AG04450 (cell line): ENCODE measurements at regions not wholly inside any gene's neighbourhood (a gene's known extent, or its start where the extent isn't known, plus 50 kb on each side); places are given as distances from the start of the nearest gene placed in this dataset.

ENCODE experiments used
- CTCF ChIA-PET: fragments of 300-600, 350-600 bp; formaldehyde crosslinking; extraction: SDS; loops from one replicate; lab custom pipeline; 2022; ENCODE audit warnings: antibody characterized with exemption, inconsistent platforms; lab: Charles Lee
- POLR2A ChIA-PET: fragments of 350-600 bp; formaldehyde crosslinking; extraction: SDS; loops from one replicate; lab custom pipeline; 2021; ENCODE audit warnings: antibody characterized with exemption, inconsistent platforms; lab: Yijun Ruan, JAX
- DNase-seq: peaks from one replicate; pipeline ENCODE4 v3.0.0-alpha.2; 2011; ENCODE audit warnings: low read depth, low spot score
- H3K27ac ChIP-seq: one replicate; pipeline ENCODE4 v1.5.1; 2012; ENCODE audit warnings: low read depth, low read length, control low read depth
- H3K27me3 ChIP-seq: one replicate; pipeline ENCODE4 v1.6.0; 2012; ENCODE audit warnings: low read length; ENCODE audit not compliant: control insufficient read depth, insufficient read depth
- H3K4me3 ChIP-seq: 2 replicates; pipeline ENCODE4 v1.5.1; 2011; ENCODE audit warnings: mild to moderate bottlenecking, low read depth, low read length, control low read depth
- H3K9me3 ChIP-seq: 2 replicates; pipeline ENCODE4 v1.5.1; 2012; ENCODE audit warnings: low read length; ENCODE audit not compliant: control insufficient read depth, insufficient read depth
- TF ChIP-seq, protein P1 (sequence below): IDR thresholded peaks from 2 replicates; pipeline ENCODE4 v1.5.1; 2011; ENCODE audit warnings: low read depth, low read length, control low read depth, inconsistent platforms

DNA sequence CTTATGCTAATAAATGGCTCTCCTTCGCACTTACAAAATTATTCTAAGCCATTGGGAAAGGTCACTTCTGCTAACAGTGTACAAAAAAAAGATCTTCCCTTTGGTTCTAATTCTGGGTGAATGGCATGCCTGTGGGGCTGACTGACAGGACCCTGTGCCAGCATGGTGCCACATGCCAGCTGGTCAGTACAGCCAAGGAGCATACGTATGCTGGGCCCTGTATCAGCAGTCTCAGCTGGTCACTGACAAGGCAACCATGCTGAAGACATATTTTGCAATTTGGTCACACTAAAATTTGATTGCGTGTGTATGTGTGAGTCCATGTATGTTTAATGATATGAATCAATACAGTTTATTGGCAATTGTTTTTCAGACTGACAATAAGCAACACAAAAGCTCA, 246.1 kb downstream of the TBL1XR1 start:
- H3K4me3 ChIP-seq: no peak overlapping the region
- ChIA-PET CTCF (interaction anchor here (1.5 to 1.6 kb wide), 2 partner anchors 10 to 13 kb away, joined by 5 to 8 read pairs; no protein-coding TSS in a partner anchor), POLR2A (no interaction called here)
- no peaks in the 10 kb centered on the region for H3K27me3 ChIP-seq
- TF ChIP-seq, protein P1, sequence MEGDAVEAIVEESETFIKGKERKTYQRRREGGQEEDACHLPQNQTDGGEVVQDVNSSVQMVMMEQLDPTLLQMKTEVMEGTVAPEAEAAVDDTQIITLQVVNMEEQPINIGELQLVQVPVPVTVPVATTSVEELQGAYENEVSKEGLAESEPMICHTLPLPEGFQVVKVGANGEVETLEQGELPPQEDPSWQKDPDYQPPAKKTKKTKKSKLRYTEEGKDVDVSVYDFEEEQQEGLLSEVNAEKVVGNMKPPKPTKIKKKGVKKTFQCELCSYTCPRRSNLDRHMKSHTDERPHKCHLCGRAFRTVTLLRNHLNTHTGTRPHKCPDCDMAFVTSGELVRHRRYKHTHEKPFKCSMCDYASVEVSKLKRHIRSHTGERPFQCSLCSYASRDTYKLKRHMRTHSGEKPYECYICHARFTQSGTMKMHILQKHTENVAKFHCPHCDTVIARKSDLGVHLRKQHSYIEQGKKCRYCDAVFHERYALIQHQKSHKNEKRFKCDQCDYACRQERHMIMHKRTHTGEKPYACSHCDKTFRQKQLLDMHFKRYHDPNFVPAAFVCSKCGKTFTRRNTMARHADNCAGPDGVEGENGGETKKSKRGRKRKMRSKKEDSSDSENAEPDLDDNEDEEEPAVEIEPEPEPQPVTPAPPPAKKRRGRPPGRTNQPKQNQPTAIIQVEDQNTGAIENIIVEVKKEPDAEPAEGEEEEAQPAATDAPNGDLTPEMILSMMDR: no peak
- no peak for DNase-seq
- no peak overlapping the region for H3K27ac ChIP-seq
- H3K9me3 ChIP-seq: no peaks in the 10 kb centered on the region

DNA sequence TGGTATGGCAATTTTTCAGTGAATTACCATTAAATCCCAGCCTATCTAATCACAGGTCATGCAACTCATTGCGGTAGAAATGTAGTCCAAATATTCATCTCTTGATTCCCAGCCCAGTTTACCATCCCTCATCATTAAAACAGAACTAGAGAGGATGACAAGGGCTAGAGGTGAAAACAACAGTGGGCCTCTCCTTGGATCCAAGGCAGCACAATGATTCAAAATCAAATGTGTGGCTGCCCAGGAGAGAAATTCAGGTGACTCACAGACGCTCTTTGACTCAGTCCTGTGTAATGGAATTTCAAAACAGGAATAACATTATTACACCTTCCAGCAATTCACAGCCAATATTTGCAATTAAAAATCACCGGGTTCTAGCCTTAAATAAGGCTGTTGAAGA, 246.5 kb downstream of the TBL1XR1 start:
- TF ChIP-seq, protein P1: no peak
- Histone ChIP-seq H3K9me3 (no peaks in the 10 kb centered on the region), H3K27me3 (no peaks in the 10 kb centered on the region), H3K27ac (no peak overlapping the region), H3K4me3 (no peak overlapping the region)
- CTCF ChIA-PET: no interaction called here
- POLR2A ChIA-PET: no interaction called here
- no peak for DNase-seq

DNA sequence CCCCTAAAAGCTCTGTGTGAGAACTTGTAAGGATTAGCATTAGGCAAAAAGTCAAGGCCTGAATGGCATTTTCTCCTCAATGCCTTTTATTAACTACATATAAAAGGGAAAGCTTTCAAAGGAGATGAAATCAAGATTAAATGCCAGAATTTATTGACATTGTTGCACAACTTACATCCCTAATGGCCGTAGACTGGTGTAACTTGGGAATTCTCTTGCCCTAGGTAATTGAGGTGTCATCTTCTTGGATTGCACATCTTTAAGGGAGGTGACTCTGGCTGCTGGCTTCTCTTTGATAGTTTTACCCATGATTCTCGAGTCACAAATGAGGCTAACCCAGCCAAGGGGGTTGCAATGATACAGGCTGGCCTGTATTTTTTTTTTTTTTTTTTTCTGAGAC, 249.1 kb downstream of the TBL1XR1 start:
- Histone ChIP-seq H3K9me3 (no peaks in the 10 kb centered on the region), H3K27me3 (no peaks in the 10 kb centered on the region), H3K27ac (no peak overlapping the region), H3K4me3 (no peak overlapping the region)
- TF ChIP-seq, protein P1: no peak
- no peak for DNase-seq
- CTCF ChIA-PET: no interaction called here
- POLR2A ChIA-PET: no interaction called here

DNA sequence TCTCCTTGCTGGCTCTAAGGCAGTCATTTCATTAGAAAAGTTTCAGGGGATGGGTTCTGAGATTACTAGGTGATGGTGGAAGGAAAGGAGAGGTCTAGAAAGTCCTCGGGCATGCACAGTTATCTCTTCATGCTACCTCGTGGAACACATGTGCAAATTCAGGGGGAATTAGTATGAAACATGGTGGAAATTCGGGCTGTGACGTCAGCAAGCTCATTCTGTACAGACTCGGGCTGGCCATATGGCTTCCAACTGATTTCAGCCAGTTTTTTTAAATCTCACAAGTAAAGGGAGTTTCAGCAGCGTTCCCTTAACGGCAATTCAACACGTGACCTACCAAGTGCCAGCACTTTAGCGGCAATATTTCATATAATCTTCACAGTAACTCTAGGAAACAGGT, 251.1 kb downstream of the TBL1XR1 start:
- Histone ChIP-seq H3K4me3 (no peak overlapping the region), H3K27me3 (no peaks in the 10 kb centered on the region), H3K9me3 (no peaks in the 10 kb centered on the region), H3K27ac (no peak overlapping the region)
- CTCF ChIA-PET: no interaction called here
- POLR2A ChIA-PET: no interaction called here
- TF ChIP-seq, protein P1: no peak
- no peak for DNase-seq

DNA sequence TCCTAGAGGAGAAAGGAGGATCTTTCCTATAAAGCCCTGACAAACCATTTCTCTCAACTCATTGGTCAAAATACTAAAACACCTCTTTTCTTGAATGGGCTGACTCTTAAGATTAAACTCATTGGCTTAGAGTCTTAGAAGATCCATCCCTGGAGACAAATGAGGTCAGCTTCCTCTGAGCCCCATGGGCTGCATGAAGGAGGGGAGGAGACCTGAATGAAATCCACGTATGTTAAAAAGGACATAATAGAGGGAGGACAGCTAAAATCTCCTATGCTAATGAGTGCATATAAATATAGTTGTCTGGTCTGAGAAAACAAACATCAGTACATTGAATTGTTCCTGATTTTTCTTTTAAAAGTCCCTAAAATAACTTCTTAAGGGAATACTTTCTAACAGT, 255.0 kb downstream of the TBL1XR1 start:
- Histone ChIP-seq H3K9me3 (no peaks in the 10 kb centered on the region), H3K27ac (no peak overlapping the region), H3K4me3 (no peak overlapping the region), H3K27me3 (no peaks in the 10 kb centered on the region)
- POLR2A ChIA-PET: no interaction called here
- no peak for DNase-seq
- CTCF ChIA-PET: interaction anchor here (3.3 kb wide), 1 partner anchor 70 kb away, joined by 23 read pairs; no protein-coding TSS in a partner anchor
- TF ChIP-seq, protein P1: no peak
